CD4-positive, CD25-positive, alpha-beta regulatory T cell (primary cell): ENCODE measurements at regions not wholly inside any gene's neighbourhood (a gene's known extent, or its start where the extent isn't known, plus 50 kb on each side); places are given as distances from the start of the nearest gene placed in this dataset.

ENCODE experiments used
- ATAC-seq, 2 donors: fragments of 150-1000 bp; cut with Tn5 transposase; one replicate each; pipeline ENCODE4 v1.10.0; 2021; ENCODE audit warnings: low read depth in 2 of 2, moderate number of reproducible peaks in 2 of 2, moderate library complexity in 1 of 2
- DNase-seq, 3 donors: peaks; one replicate each; pipeline versions ENCODE4 v3.0.0 to v3.0.0-alpha.2; 2012 to 2022; ENCODE audit warnings: mixed read lengths in 1 of 3
- H3K27ac ChIP-seq: one replicate; pipeline ENCODE4 v1.7.0; 2013; ENCODE audit warnings: mild to moderate bottlenecking, low read length; ENCODE audit not compliant: insufficient read depth, poor library complexity, severe bottlenecking
- H3K27me3 ChIP-seq: one replicate; pipeline ENCODE4 v1.7.0; 2013; ENCODE audit warnings: low read length; ENCODE audit not compliant: control insufficient read depth, insufficient read depth
- H3K36me3 ChIP-seq: one replicate; pipeline ENCODE4 v1.7.0; 2013; ENCODE audit warnings: mild to moderate bottlenecking, low read length, moderate library complexity; ENCODE audit not compliant: control insufficient read depth, insufficient read depth
- H3K4me1 ChIP-seq: 2 replicates; pipeline ENCODE4 v1.7.0; 2013; ENCODE audit warnings: mild to moderate bottlenecking, low read length; ENCODE audit not compliant: insufficient read depth, control insufficient read depth, poor library complexity, severe bottlenecking
- H3K4me3 ChIP-seq: one replicate; pipeline ENCODE4 v1.7.0; 2013; ENCODE audit warnings: low read depth, mild to moderate bottlenecking, low read length, moderate library complexity
- H3K9me3 ChIP-seq, 2 experiments: 1 replicate in 1 of 2; 2 replicates in 1 of 2; pipeline ENCODE4 v1.7.0; 2013; ENCODE audit warnings: low read length in 2 of 2, mild to moderate bottlenecking in 1 of 2, moderate library complexity in 1 of 2; ENCODE audit not compliant: control insufficient read depth in 2 of 2
- H3K27ac Mint-ChIP-seq, 3 donors: one replicate each; pipeline ENCODE4 v1.8.0; 2020 to 2022; ENCODE audit warnings: mild to moderate bottlenecking in 3 of 3, mixed read lengths in 3 of 3, moderate library complexity in 2 of 3
- H3K27me3 Mint-ChIP-seq: one replicate; pipeline ENCODE4 v1.8.0; 2022; ENCODE audit warnings: mild to moderate bottlenecking, mixed read lengths
- H3K36me3 Mint-ChIP-seq: one replicate; pipeline ENCODE4 v1.8.0; 2020; ENCODE audit warnings: mixed read lengths
- H3K4me1 Mint-ChIP-seq, 4 donors: one replicate each; pipeline ENCODE4 v1.8.0; 2020 to 2022; ENCODE audit warnings: mixed read lengths in 4 of 4, mild to moderate bottlenecking in 1 of 4
- H3K4me3 Mint-ChIP-seq, 4 donors: one replicate each; pipeline ENCODE4 v1.8.0; 2020 to 2022; ENCODE audit warnings: mild to moderate bottlenecking in 4 of 4, mixed read lengths in 4 of 4, moderate library complexity in 3 of 4
- H3K9me3 Mint-ChIP-seq, 7 donors: one replicate each; pipeline ENCODE4 v1.8.0; 2020 to 2022; ENCODE audit warnings: mixed read lengths in 7 of 7, mild to moderate bottlenecking in 3 of 7, moderate library complexity in 2 of 7

- no peak overlapping the region for H3K4me3 Mint-ChIP-seq
- H3K27me3 Mint-ChIP-seq: no peaks in the 10 kb centered on the region
These were observed 117.0 kb upstream of the ASCC3 start for GRCh38 chr6:100998111-100998510.

GRCh38 chr6:100999034-100999597 lies 118.0 kb upstream of the ASCC3 start:
- Histone ChIP-seq H3K9me3 (no peaks in the 10 kb centered on the region), H3K27me3 (no peaks in the 10 kb centered on the region), H3K4me1 (no peaks in the 10 kb centered on the region), H3K4me3 (no peak overlapping the region), H3K36me3 (no peaks in the 10 kb centered on the region), H3K27ac (no peak overlapping the region)
- Mint-ChIP-seq H3K4me1 (no peaks in the 10 kb centered on the region), H3K4me3 (no peak overlapping the region), H3K36me3 (no peaks in the 10 kb centered on the region), H3K9me3 (peaks cover 0 to 8% (median 3%) of the 10 kb centered on the region in 7 donors), H3K27ac (no peak overlapping the region), H3K27me3 (no peaks in the 10 kb centered on the region)
- ATAC-seq: no peak
- no peak for DNase-seq

More at GRCh38 chr6:100998111-100998510, 117.0 kb upstream of the ASCC3 start:
- Histone ChIP-seq H3K4me1 (no peaks in the 10 kb centered on the region), H3K27ac (no peak overlapping the region), H3K27me3 (no peaks in the 10 kb centered on the region), H3K4me3 (no peak overlapping the region), H3K36me3 (no peaks in the 10 kb centered on the region), H3K9me3 (no peaks in the 10 kb centered on the region)
- peaks cover 0 to 7% (median 3%) of the 10 kb centered on the region in 7 donors for H3K9me3 Mint-ChIP-seq
- no peak overlapping the region for H3K27ac Mint-ChIP-seq
- H3K4me1 Mint-ChIP-seq: no peaks in the 10 kb centered on the region
- H3K36me3 Mint-ChIP-seq: no peaks in the 10 kb centered on the region
- no peak for DNase-seq
- ATAC-seq: no peak

- Histone ChIP-seq H3K4me1 (no peaks in the 10 kb centered on the region), H3K27ac (no peak overlapping the region), H3K4me3 (no peak overlapping the region), H3K27me3 (no peaks in the 10 kb centered on the region), H3K9me3 (no peaks in the 10 kb centered on the region), H3K36me3 (no peaks in the 10 kb centered on the region)
- Mint-ChIP-seq H3K4me3 (no peak overlapping the region), H3K9me3 (peaks cover 0 to 8% (median 3%) of the 10 kb centered on the region in 7 donors), H3K36me3 (no peaks in the 10 kb centered on the region), H3K27ac (no peak overlapping the region), H3K27me3 (peaks cover 8% of the 10 kb centered on the region), H3K4me1 (no peaks in the 10 kb centered on the region)
- DNase-seq (no peak), ATAC-seq (no peak)
These were observed 119.2 kb upstream of the ASCC3 start for GRCh38 chr6:101000341-101000740.

DNA sequence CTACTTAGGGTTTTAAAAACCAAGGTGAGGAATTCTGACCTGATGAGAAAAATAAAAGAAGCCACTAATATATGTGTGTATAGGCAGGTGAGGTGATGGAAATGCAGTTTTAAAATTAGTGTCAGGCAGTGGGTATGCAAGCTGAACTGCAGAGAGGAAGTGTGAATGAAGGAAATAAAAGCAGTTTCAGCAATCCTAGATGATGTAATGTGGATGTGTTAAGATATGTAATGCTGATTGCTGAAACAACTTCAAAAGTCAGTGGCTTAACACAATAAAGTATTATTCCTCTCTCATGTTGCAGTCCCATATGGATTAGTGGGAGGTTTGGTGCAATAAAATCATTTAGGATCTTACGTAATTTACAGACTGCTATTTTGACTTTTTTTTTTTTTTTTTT lies 119.9 kb upstream of the ASCC3 start:
- Histone ChIP-seq H3K36me3 (no peaks in the 10 kb centered on the region), H3K27ac (no peak overlapping the region), H3K27me3 (no peaks in the 10 kb centered on the region), H3K4me3 (no peak overlapping the region), H3K9me3 (no peaks in the 10 kb centered on the region), H3K4me1 (no peaks in the 10 kb centered on the region)
- Mint-ChIP-seq H3K27me3 (peaks cover 8% of the 10 kb centered on the region), H3K4me1 (no peaks in the 10 kb centered on the region), H3K36me3 (no peaks in the 10 kb centered on the region), H3K4me3 (no peak overlapping the region), H3K9me3 (peaks cover 0 to 8% (median 3%) of the 10 kb centered on the region in 7 donors), H3K27ac (no peak overlapping the region)
- DNase-seq (no peak), ATAC-seq (no peak)

DNA sequence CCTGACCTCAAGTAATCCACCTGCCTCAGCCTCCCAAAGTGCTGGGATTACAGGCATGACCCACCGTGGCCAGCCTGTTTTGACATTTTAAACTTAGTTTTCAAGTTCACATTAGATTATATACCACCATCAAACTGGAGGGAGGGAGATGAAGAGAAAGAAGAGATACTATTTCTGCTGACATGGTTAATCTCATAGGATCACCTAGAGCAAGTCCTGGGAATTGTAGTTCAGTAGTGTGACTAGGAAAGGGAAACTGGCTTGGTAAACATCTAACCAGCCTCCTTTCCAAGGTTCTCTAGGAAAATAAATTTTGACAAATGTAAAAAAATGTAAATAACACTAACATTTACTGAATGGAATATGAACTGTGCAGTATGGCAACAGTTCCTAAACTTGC lies 120.5 kb upstream of the ASCC3 start:
- no peak overlapping the region for H3K27ac ChIP-seq
- DNase-seq (no peak), ATAC-seq (no peak)
- no peak overlapping the region for H3K27ac Mint-ChIP-seq
- H3K27me3 Mint-ChIP-seq: peaks cover 8% of the 10 kb centered on the region
- no peak overlapping the region for H3K4me3 Mint-ChIP-seq
- H3K36me3 ChIP-seq: no peaks in the 10 kb centered on the region
- no peaks in the 10 kb centered on the region for H3K36me3 Mint-ChIP-seq
- no peaks in the 10 kb centered on the region for H3K9me3 ChIP-seq
- no peaks in the 10 kb centered on the region for H3K4me1 ChIP-seq
- H3K27me3 ChIP-seq: no peaks in the 10 kb centered on the region
- no peak overlapping the region for H3K4me3 ChIP-seq
- peaks cover 0 to 8% (median 3%) of the 10 kb centered on the region in 7 donors for H3K9me3 Mint-ChIP-seq
- no peaks in the 10 kb centered on the region for H3K4me1 Mint-ChIP-seq

- Mint-ChIP-seq H3K4me1 (no peaks in the 10 kb centered on the region), H3K27ac (no peak overlapping the region), H3K36me3 (no peaks in the 10 kb centered on the region), H3K9me3 (peaks cover 0 to 8% (median 3%) of the 10 kb centered on the region in 7 donors), H3K4me3 (no peak overlapping the region), H3K27me3 (peaks cover 8% of the 10 kb centered on the region)
- H3K27me3 ChIP-seq: no peaks in the 10 kb centered on the region
- no peak for DNase-seq
- no peak overlapping the region for H3K4me3 ChIP-seq
- H3K9me3 ChIP-seq: no peaks in the 10 kb centered on the region
- no peaks in the 10 kb centered on the region for H3K4me1 ChIP-seq
- H3K36me3 ChIP-seq: no peaks in the 10 kb centered on the region
- no peak for ATAC-seq
- H3K27ac ChIP-seq: no peak overlapping the region
These were observed 121.9 kb upstream of the ASCC3 start for GRCh38 chr6:101003075-101003474.

DNA sequence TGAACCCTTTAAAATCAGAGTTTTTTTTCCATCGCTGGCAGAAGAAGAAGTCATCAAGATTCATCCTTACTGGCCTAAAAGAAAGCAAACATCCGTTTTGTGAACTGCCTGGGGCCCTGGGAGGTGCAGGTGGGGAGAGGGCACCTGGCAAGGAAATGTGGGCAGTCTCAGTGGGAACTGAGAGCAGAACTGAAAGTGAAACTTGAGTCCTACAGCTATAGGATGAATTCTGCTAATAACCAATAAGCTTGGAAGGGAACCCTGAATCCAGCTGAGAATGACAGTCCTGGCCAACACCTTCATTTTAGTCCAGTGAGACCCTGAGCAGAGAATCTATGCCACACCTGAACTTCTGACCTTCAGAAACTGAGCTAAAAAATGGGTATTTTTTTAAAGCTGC lies 130.1 kb upstream of the ASCC3 start:
- Mint-ChIP-seq H3K4me1 (peaks cover 0 to 20% (median 9%) of the 10 kb centered on the region in 4 donors), H3K9me3 (peaks cover 0 to 1% (median 0%) of the 10 kb centered on the region in 7 donors), H3K36me3 (no peaks in the 10 kb centered on the region), H3K4me3 (peak overlapping the region in 2 of 4 donors; percentile 56 to 64), H3K27ac (peak overlapping the region; percentile 20 to 71 (median 35)), H3K27me3 (no peaks in the 10 kb centered on the region)
- H3K4me3 ChIP-seq: peak overlapping the region; percentile 13
- no peak overlapping the region for H3K27ac ChIP-seq
- H3K4me1 ChIP-seq: no peaks in the 10 kb centered on the region
- H3K27me3 ChIP-seq: no peaks in the 10 kb centered on the region
- H3K36me3 ChIP-seq: no peaks in the 10 kb centered on the region
- no peaks in the 10 kb centered on the region for H3K9me3 ChIP-seq
- peak in 1 of 3 donors; percentile 27 for DNase-seq
- ATAC-seq: peak in 1 of 2 donors; percentile 45

DNA sequence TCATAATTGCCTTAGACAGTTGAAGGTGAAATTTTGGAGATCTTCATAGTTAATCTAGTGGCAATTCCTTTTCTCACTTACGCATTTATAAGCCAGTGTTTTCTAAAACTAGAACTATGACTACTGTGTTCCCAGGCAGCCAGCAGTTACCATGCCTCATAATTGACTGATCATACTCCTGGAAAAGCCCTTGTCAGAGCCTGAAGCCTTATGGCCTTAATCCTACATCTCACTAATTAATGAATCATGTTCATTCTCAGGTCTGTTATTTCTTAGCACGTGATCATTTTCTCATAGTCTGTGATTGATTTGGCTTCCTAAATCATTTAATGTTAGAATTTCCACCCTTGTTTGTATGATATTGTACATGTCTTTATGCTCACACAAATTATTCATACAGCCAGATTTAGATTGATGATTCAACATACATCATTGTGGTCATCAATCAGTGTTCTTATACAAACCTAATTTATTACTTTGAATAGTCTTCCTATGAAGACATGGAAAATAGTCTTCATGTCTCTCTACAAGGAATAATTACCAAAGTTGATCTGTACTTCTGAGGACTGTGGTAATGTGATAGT lies 132.6 kb upstream of the ASCC3 start:
- H3K27me3 Mint-ChIP-seq: no peaks in the 10 kb centered on the region
- Histone ChIP-seq H3K36me3 (no peaks in the 10 kb centered on the region), H3K4me1 (no peaks in the 10 kb centered on the region), H3K9me3 (no peaks in the 10 kb centered on the region), H3K4me3 (no peak overlapping the region), H3K27ac (no peak overlapping the region), H3K27me3 (no peaks in the 10 kb centered on the region)
- DNase-seq: no peak
- no peak overlapping the region for H3K27ac Mint-ChIP-seq
- H3K9me3 Mint-ChIP-seq: peaks cover 0 to 3% (median 0%) of the 10 kb centered on the region in 7 donors
- ATAC-seq: no peak
- no peak overlapping the region for H3K4me3 Mint-ChIP-seq
- H3K4me1 Mint-ChIP-seq: peaks cover 0 to 20% (median 9%) of the 10 kb centered on the region in 4 donors
- no peaks in the 10 kb centered on the region for H3K36me3 Mint-ChIP-seq
